ENCODE measurements at regions not wholly inside any gene's neighbourhood (a gene's known extent, or its start where the extent isn't known, plus 50 kb on each side); places are given as distances from the start of the nearest gene placed in this dataset.

- TF ChIP-seq, protein P1, sequence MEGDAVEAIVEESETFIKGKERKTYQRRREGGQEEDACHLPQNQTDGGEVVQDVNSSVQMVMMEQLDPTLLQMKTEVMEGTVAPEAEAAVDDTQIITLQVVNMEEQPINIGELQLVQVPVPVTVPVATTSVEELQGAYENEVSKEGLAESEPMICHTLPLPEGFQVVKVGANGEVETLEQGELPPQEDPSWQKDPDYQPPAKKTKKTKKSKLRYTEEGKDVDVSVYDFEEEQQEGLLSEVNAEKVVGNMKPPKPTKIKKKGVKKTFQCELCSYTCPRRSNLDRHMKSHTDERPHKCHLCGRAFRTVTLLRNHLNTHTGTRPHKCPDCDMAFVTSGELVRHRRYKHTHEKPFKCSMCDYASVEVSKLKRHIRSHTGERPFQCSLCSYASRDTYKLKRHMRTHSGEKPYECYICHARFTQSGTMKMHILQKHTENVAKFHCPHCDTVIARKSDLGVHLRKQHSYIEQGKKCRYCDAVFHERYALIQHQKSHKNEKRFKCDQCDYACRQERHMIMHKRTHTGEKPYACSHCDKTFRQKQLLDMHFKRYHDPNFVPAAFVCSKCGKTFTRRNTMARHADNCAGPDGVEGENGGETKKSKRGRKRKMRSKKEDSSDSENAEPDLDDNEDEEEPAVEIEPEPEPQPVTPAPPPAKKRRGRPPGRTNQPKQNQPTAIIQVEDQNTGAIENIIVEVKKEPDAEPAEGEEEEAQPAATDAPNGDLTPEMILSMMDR (IDR thresholded peaks at IDR 0.05; ENCODE audit: low read depth, low read length, missing control alignments): no peak
- DNase-seq (ENCODE audit: low read depth): no peak
- H3K4me3 ChIP-seq (ENCODE audit: low read depth, low read length): no peak overlapping the region
Observed at GRCh38 chr12:60834806-60835205, 1239.0 kb downstream of the SLC16A7 start.

DNA sequence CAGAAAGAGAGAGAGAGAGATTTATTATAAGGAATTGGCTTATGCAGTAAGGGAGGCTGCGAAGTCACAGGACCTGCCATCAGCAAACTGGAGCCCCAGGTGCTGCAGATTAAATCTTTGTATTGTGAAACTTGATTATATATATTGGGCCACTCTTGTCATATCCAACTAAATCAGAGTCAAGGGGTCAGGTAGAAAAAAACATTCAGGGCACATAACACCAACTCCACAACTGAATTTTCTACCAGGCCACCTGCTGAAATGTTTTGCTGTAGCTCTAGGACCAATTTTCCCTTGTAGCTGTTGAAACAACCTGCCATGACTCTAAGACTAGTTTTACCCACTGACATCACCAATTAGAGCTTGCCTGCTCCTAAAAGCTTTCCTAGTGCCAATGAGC lies 1240.8 kb downstream of the SLC16A7 start:
- no peak for DNase-seq (ENCODE audit: low read depth)
- H3K4me3 ChIP-seq (ENCODE audit: low read depth, low read length): no peak overlapping the region
- TF ChIP-seq, protein P1 (IDR thresholded peaks at IDR 0.05; ENCODE audit: low read depth, low read length, missing control alignments): no peak

GRCh38 chr12:60842181-60842580 lies 1246.4 kb downstream of the SLC16A7 start:
- H3K4me3 ChIP-seq (ENCODE audit: low read depth, low read length): no peak overlapping the region
- TF ChIP-seq, protein P1 (IDR thresholded peaks at IDR 0.05; ENCODE audit: low read depth, low read length, missing control alignments): no peak
- no peak for DNase-seq (ENCODE audit: low read depth)

GRCh38 chr12:60844101-60844500 lies 1248.3 kb downstream of the SLC16A7 start:
- H3K4me3 ChIP-seq (ENCODE audit: low read depth, low read length): no peak overlapping the region
- no peak for DNase-seq (ENCODE audit: low read depth)
- TF ChIP-seq, protein P1 (IDR thresholded peaks at IDR 0.05; ENCODE audit: low read depth, low read length, missing control alignments): no peak

DNA sequence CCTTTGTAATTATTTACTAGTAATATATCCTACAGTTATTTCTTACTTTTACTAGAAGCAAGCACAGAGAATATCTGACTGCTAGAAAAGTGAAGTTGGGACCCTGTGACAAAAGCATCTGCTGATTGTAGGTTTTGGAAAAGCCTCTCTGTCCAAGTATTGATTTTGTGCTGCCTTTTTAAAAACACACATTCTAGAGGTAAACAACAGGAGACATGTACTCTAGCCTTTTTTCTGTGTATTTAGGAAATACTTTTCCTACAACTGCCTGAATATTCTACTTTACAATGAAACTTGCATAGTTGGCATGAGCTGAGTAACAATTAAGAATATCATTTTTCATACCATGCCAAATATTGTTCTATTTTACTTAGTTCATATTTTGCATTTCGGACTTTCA lies 1249.0 kb downstream of the SLC16A7 start:
- no peak overlapping the region for H3K4me3 ChIP-seq (ENCODE audit: low read depth, low read length)
- TF ChIP-seq, protein P1 (IDR thresholded peaks at IDR 0.05; ENCODE audit: low read depth, low read length, missing control alignments): no peak
- DNase-seq (ENCODE audit: low read depth): no peak

- TF ChIP-seq, protein P1 (IDR thresholded peaks at IDR 0.05; ENCODE audit: low read depth, low read length, missing control alignments): no peak
- no peak overlapping the region for H3K4me3 ChIP-seq (ENCODE audit: low read depth, low read length)
- no peak for DNase-seq (ENCODE audit: low read depth)
Observed at GRCh38 chr12:60845696-60846095, 1249.9 kb downstream of the SLC16A7 start.

DNA sequence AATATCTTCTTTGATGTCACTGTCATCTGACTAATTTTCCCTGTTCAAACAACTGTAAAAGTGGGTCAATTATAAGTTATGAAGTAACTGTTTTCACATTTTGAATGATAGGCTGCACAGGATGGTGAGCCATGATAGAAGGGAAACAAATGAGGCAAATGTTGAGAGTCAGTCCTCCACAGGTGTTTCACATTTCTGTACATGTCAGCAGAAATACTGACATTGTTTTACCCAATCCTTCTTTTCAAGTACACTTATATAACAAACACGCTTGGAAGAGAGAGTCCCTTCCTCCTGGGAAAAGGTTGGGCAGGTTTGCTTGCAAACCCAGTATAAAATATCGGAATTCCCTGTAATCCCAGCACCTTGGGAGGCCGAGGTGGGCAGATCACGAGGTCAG lies 1251.5 kb downstream of the SLC16A7 start:
- no peak for DNase-seq (ENCODE audit: low read depth)
- no peak overlapping the region for H3K4me3 ChIP-seq (ENCODE audit: low read depth, low read length)
- TF ChIP-seq, protein P1 (IDR thresholded peaks at IDR 0.05; ENCODE audit: low read depth, low read length, missing control alignments): no peak
